DOHH2 (cell line): ENCODE measurements at regions not wholly inside any gene's neighbourhood (a gene's known extent, or its start where the extent isn't known, plus 50 kb on each side); places are given as distances from the start of the nearest gene placed in this dataset.

Source experiments
- CTCF ChIP-seq: fragments of 200-600 bp; sonication (generic); IDR thresholded peaks from one replicate; pipeline ENCODE4 v1.5.1; 2014; ENCODE audit warnings: antibody characterized with exemption, mild to moderate bottlenecking, low read depth, low read length; ENCODE audit not compliant: poor library complexity, severe bottlenecking
- EZH2phosphoT487 ChIP-seq: fragments of 200-600 bp; sonication (generic); IDR thresholded peaks from 2 replicates; pipeline ENCODE4 v1.6.1; 2017; ENCODE audit warnings: borderline replicate concordance, mild to moderate bottlenecking, antibody characterized with exemption, low read length, moderate library complexity, mixed read lengths

GRCh38 chr13:44275381-44275780 lies 98.2 kb upstream of the SERP2 start:
- no peak for TF ChIP-seq CTCF
- no peak for TF ChIP-seq EZH2phosphoT487
